Stimulated activated CD4-positive, alpha-beta T cell treated with anti-CD3 and anti-CD28 coated beads, TNF-alpha, amount 100 ng/mL, for 1 hour (primary cell): ENCODE measurements at regions not wholly inside any gene's neighbourhood (a gene's known extent, or its start where the extent isn't known, plus 50 kb on each side); places are given as distances from the start of the nearest gene placed in this dataset.
"Not testable (repeated sequence)": the region's sequence is repeated elsewhere in the genome, so short reads cannot be mapped to it uniquely, and the experiment has no call there.

ENCODE experiments used
- DNase-seq, 3 donors: peaks; one replicate each; pipeline ENCODE4 v3.0.0-alpha.2; 2020; ENCODE audit warnings: low read depth in 3 of 3, low spot score in 1 of 3

GRCh38 chr17:64728041-64728695 lies 66.1 kb upstream of the SMURF2 start:
- DNase-seq = no peak

- not testable (repeated sequence) for DNase-seq
Measured at GRCh38 chr17:64726025-64726424, 63.9 kb upstream of the SMURF2 start.

DNA sequence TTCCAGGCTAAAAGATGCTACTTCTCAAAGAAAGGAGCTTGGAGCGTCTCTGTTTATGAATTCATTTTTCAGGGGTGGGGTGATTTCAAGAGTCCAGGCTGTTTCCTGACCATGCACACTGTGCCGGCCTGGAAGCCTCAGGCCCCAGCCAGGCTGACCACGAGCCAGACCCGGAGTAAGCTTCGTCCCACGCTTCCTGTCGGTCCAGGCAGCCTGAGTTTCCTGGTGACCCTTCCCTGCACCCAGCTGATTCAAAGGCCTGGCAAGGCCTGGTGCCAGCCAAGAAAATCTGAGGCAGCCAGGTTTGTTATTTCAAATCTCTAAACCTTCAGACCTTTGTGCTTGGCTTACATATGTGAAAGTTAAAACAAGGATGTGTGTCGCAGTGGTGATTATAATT lies 62.1 kb upstream of the SMURF2 start:
- not testable (repeated sequence) for DNase-seq

GRCh38 chr17:64723781-64724180 lies 61.7 kb upstream of the SMURF2 start:
- DNase-seq = no peak

DNA sequence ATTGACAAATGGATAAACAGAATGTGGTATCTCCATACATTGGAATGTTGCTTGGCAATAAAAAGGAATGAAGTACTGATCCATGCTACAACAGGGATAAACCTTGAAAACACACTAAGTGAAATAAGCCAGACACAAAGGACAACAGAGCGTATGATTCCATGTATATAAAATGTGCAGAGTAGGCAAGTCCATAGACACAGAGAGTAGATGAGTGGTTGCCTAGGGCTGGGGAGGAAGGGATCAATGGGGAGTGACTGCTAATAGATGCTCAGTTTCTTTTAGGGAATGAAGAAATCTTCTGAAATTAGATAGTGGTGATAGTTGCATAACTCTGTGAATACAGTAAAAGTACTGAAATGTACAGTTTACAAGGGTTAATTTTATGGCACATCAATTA lies 59.4 kb upstream of the SMURF2 start:
- DNase-seq = not testable (repeated sequence)

DNA sequence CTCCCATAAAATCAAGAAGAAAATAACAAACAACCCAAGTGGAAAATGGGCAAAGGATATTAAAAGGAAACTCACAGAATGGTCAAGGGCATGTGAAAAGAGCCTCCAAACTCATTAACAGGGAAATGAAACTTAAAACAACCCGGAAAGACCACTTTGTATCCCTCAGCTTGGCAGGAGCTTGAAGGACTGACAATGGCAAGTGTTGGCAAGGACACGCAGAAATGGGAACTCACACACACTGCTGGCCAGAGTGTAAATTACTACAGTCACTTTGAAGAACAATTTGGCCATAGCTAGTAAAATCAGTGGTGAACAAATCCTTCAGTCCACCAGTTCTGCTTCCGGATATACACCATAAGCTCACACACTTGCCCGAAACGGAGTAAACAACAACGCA lies 58.1 kb upstream of the SMURF2 start:
- not testable (repeated sequence) for DNase-seq

GRCh38 chr17:64719517-64719916 lies 57.4 kb upstream of the SMURF2 start:
- not testable (repeated sequence) for DNase-seq

DNA sequence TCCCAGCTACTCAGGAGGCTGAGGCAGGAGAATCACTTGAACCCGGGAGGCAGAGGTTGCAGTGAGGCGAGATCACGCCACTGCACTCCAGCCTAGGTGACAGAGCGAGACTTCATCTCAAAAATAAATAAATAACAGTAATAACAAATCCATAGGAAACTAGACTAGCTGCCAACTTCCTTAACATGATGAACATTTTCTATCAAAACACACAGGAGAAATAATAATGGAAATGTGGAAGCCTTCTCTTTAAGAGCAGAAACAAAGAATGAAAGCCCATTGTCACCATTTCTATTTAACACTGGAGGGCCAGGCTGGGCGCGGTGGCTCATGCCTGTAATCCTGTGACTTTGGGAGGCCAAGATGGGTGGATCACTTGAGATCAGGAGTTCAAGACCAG lies 56.7 kb upstream of the SMURF2 start:
- not testable (repeated sequence) for DNase-seq

DNA sequence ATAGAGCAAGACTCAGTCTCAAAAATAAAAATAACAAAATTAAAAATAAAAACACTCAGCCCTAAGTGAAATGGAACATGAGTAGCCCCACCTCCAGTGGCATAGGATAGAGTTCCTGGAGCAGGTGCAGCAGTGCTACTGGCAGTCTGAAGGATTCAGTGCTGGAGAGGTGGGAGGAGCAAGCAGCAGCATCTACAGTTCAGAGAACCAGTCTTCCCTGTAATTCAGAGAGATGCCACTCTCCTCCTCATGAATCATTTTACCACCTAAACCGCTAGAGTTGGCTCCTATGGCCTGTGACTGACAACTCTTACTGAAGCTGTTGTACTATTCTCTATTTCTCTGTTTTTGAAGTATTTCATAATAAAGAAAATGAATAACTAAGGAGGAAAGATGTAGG lies 56.0 kb upstream of the SMURF2 start:
- DNase-seq = no peak

- DNase-seq = not testable (repeated sequence)
Measured at GRCh38 chr17:64716496-64716895, 54.4 kb upstream of the SMURF2 start.

- not testable (repeated sequence) for DNase-seq
Measured at GRCh38 chr17:64713786-64714185, 51.7 kb upstream of the SMURF2 start.

DNA sequence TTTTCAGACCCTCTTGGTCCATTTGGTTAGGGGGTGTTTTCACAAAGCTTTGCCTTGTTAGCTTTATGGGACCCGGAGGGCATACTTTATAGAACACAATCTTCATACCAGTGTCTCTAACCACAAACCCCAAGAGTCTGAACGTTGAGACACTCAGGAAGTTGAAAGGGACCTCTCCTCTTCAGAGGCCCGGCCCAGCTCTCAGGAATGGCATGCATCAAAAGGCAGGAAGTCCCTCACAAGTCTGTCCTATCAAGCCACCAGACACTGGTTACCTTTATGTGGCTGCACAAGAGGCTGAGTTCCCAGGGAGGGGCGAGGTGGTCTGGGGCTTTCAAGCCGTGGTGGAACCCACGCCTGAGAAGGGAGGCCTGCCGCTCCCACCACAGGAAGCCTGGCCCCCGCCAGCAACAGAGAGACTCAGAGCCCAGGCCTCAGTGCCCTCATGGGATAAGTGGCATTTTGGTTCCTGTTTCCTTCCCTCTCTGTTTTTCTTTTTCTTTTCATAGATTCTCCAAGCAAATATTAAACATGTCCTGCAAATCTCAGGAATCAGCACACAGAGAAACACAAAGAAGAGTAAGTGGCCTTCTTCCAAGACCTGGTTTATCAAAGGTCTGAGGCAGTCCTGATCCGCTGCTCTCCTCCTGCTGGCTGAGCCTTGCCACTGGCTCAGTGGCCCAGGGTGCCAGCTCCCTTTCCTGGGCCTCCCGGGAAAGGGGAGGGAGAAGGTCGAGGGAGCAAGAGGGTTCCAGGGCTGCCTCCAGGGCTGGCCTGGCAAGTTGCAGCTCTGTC lies 50.6 kb upstream of the SMURF2 start:
- not testable (repeated sequence) for DNase-seq
